Activated CD8-positive, alpha-beta memory T cell treated with anti-CD3 and anti-CD28 coated beads, Interleukin-2, amount 50 U/mL, for 1 hour (primary cell): ENCODE measurements at regions not wholly inside any gene's neighbourhood (a gene's known extent, or its start where the extent isn't known, plus 50 kb on each side); places are given as distances from the start of the nearest gene placed in this dataset.

Experiments
- DNase-seq: peaks from one replicate; pipeline ENCODE4 v3.0.0-alpha.2; 2020; ENCODE audit errors: extremely low read depth

GRCh38 chr5:128667152-128667551 is 129.1 kb upstream of the FBN2 start:
- no peak for DNase-seq

- no peak for DNase-seq
These were observed 129.7 kb upstream of the FBN2 start for GRCh38 chr5:128667751-128668150.

GRCh38 chr5:128668921-128669320 is 130.9 kb upstream of the FBN2 start:
- no peak for DNase-seq

GRCh38 chr5:128669803-128670202 is 131.8 kb upstream of the FBN2 start:
- no peak for DNase-seq

- no peak for DNase-seq
These were observed 133.9 kb upstream of the FBN2 start for GRCh38 chr5:128671943-128672342.

GRCh38 chr5:128673000-128673399 is 135.0 kb upstream of the FBN2 start:
- no peak for DNase-seq

GRCh38 chr5:128673411-128673957 is 135.4 kb upstream of the FBN2 start:
- no peak for DNase-seq

- DNase-seq, result no peak
These were observed 135.9 kb upstream of the FBN2 start for GRCh38 chr5:128673970-128674369.

GRCh38 chr5:128674837-128675446 is 136.9 kb upstream of the FBN2 start:
- no peak for DNase-seq

- no peak for DNase-seq
These were observed 143.1 kb upstream of the FBN2 start for GRCh38 chr5:128681096-128681495.

GRCh38 chr5:128681764-128682592 is 143.9 kb upstream of the FBN2 start:
- no peak for DNase-seq

GRCh38 chr5:128682669-128683068 is 144.6 kb upstream of the FBN2 start:
- DNase-seq, result no peak

- no peak for DNase-seq
These were observed 146.9 kb upstream of the FBN2 start for GRCh38 chr5:128684961-128685360.

- no peak for DNase-seq
These were observed 149.9 kb upstream of the FBN2 start for GRCh38 chr5:128687930-128688329.

- no peak for DNase-seq
These were observed 155.7 kb upstream of the FBN2 start for GRCh38 chr5:128693764-128694163.

- DNase-seq, result no peak
These were observed 157.9 kb upstream of the FBN2 start for GRCh38 chr5:128695791-128696530.

GRCh38 chr5:128701301-128701700 is 163.3 kb upstream of the FBN2 start:
- no peak for DNase-seq

GRCh38 chr5:128703322-128703721 is 165.3 kb upstream of the FBN2 start:
- no peak for DNase-seq

- no peak for DNase-seq
These were observed 168.2 kb upstream of the FBN2 start for GRCh38 chr5:128706269-128706668.

GRCh38 chr5:128708841-128709240 is 170.8 kb upstream of the FBN2 start:
- no peak for DNase-seq

GRCh38 chr5:128711216-128711615 is 173.2 kb upstream of the FBN2 start:
- no peak for DNase-seq

GRCh38 chr5:128714551-128714950 is 176.5 kb upstream of the FBN2 start:
- no peak for DNase-seq
